Prostate gland (tissue), 2 donors: ENCODE measurements at regions not wholly inside any gene's neighbourhood (a gene's known extent, or its start where the extent isn't known, plus 50 kb on each side); places are given as distances from the start of the nearest gene placed in this dataset.

Source experiments
- CTCF ChIP-seq, 4 experiments: fragments of 200-600 bp in 2 of 4; fragments of 450-650 bp in 2 of 4; sonication (generic) in 2 of 4; IDR thresholded peaks; 1 replicate in 3 of 4; 2 replicates in 1 of 4; pipeline ENCODE4 v1.5.1; 2016 to 2019; ENCODE audit warnings: antibody characterized with exemption in 4 of 4, mild to moderate bottlenecking in 2 of 4, moderate library complexity in 2 of 4
- POLR2A ChIP-seq: fragments of 450-650 bp; IDR thresholded peaks from one replicate; pipeline ENCODE4 v1.6.1; 2016; ENCODE audit warnings: antibody characterized with exemption, mild to moderate bottlenecking

GRCh38 chr10:36157486-36157885, 515.4 kb upstream of the FZD8 start:
- TF ChIP-seq CTCF (IDR thresholded peaks at IDR 0.05): no peak
- TF ChIP-seq POLR2A: no peak
